Endothelial cell of umbilical vein (primary cell): ENCODE measurements at regions not wholly inside any gene's neighbourhood (a gene's known extent, or its start where the extent isn't known, plus 50 kb on each side); places are given as distances from the start of the nearest gene placed in this dataset.

Source experiments
- BruUV-seq: library from RNA; stranded (reverse); fragments of 400-500 nt; replicated peaks from 2 replicates; lab custom pipeline; 2021; lab: Mats Ljungman, UMichigan
- CTCF ChIA-PET: fragments of 300-600, 350-600 bp; sonication (Branson Sonifier 250); formaldehyde crosslinking; loops from one replicate; lab custom pipeline; 2021; ENCODE audit warnings: antibody characterized with exemption, inconsistent platforms; lab: Charles Lee
- POLR2A ChIA-PET: fragments of 300-600, 350-600 bp; sonication (Branson Sonifier 250); formaldehyde crosslinking; loops from one replicate; lab custom pipeline; 2021; ENCODE audit warnings: antibody characterized with exemption, inconsistent platforms; lab: Charles Lee
- DNase-seq: peaks from one replicate; pipeline ENCODE4 v3.0.0-alpha.2; 2011; ENCODE audit warnings: low read depth, low spot score
- FAIRE-seq: peaks from 2 replicates; lab custom pipeline; 2011; peaks lifted over from hg19 to GRCh38; lab: Jason Lieb, UNC
- H2AFZ ChIP-seq: 2 replicates; pipeline ENCODE4 v1.6.0; 2012; ENCODE audit warnings: low read depth, low read length, control low read depth, inconsistent platforms
- H3K27ac ChIP-seq: 2 replicates; pipeline ENCODE4 v1.5.1; 2011; ENCODE audit warnings: low read depth, mild to moderate bottlenecking, control low read depth, low read length, moderate library complexity; ENCODE audit not compliant: insufficient read depth
- H3K27me3 ChIP-seq, 2 experiments: 2 replicates each; pipeline versions ENCODE4 v1.6.0 to v1.6.1; 2011; ENCODE audit warnings: low read length in 2 of 2, mixed read lengths in 1 of 2; ENCODE audit not compliant: control insufficient read depth in 2 of 2, insufficient read depth in 2 of 2
- H3K36me3 ChIP-seq, 2 experiments: 2 replicates in 1 of 2; 3 replicates in 1 of 2; pipeline ENCODE4 v1.5.1; 2011; ENCODE audit warnings: low read length in 2 of 2, mild to moderate bottlenecking in 1 of 2, moderate library complexity in 1 of 2; ENCODE audit not compliant: control insufficient read depth in 2 of 2, insufficient read depth in 2 of 2; ENCODE audit errors: extremely low read depth in 1 of 2
- H3K4me1 ChIP-seq: 3 replicates; pipeline ENCODE4 v1.5.1; 2011; ENCODE audit warnings: mild to moderate bottlenecking, low read length; ENCODE audit not compliant: control insufficient read depth, insufficient read depth; ENCODE audit errors: extremely low read depth
- H3K4me2 ChIP-seq: 2 replicates; pipeline ENCODE4 v1.6.1; 2011; ENCODE audit warnings: low read length, control low read depth, mixed read lengths; ENCODE audit not compliant: insufficient read depth
- H3K4me3 ChIP-seq, 3 experiments: fragments of 200-600 bp in 1 of 3; sonication (generic), shearing (Covaris generic) in 1 of 3; replicated peaks in 1 of 3; 2 replicates each; pipeline ENCODE4 v1.5.1; 2011 to 2016; ENCODE audit warnings: control low read depth in 3 of 3, low read length in 3 of 3, mild to moderate bottlenecking in 2 of 3, inconsistent platforms in 1 of 3, low read depth in 1 of 3, moderate library complexity in 1 of 3; ENCODE audit not compliant: insufficient read depth in 1 of 3
- H3K79me2 ChIP-seq: 2 replicates; pipeline ENCODE4 v1.6.0; 2012; ENCODE audit warnings: low read length, inconsistent platforms; ENCODE audit not compliant: control insufficient read depth, insufficient read depth
- H3K9ac ChIP-seq: replicated peaks from 2 replicates; pipeline ENCODE3; 2011; ENCODE audit warnings: low read length, control low read depth; ENCODE audit not compliant: insufficient read depth; ENCODE audit errors: extremely low read depth
- H3K9me1 ChIP-seq: replicated peaks from 3 replicates; pipeline ENCODE4 v1.6.0; 2011; ENCODE audit warnings: mild to moderate bottlenecking, low read length; ENCODE audit not compliant: control insufficient read depth, insufficient read depth; ENCODE audit errors: extremely low read depth
- H3K9me3 ChIP-seq: replicated peaks from 2 replicates; pipeline ENCODE4 v1.5.1; 2012; ENCODE audit warnings: low read length, inconsistent platforms; ENCODE audit not compliant: control insufficient read depth, insufficient read depth
- H4K20me1 ChIP-seq: replicated peaks from 2 replicates; pipeline ENCODE3; 2011; ENCODE audit warnings: mild to moderate bottlenecking, low read length; ENCODE audit not compliant: control insufficient read depth, insufficient read depth; ENCODE audit errors: extremely low read depth
- CTCF ChIP-seq, 2 donors: IDR thresholded peaks; 1 replicate in 1 of 2; 2 replicates in 1 of 2; pipeline ENCODE4 v1.5.1; 2011; ENCODE audit warnings: low read length in 2 of 2, mild to moderate bottlenecking in 2 of 2, moderate library complexity in 2 of 2, control low read depth in 1 of 2, inconsistent platforms in 1 of 2, low read depth in 1 of 2; ENCODE audit not compliant: insufficient read depth in 1 of 2; ENCODE audit errors: extremely low read depth in 1 of 2
- EZH2 ChIP-seq: IDR thresholded peaks from 2 replicates; pipeline ENCODE4 v1.6.1; 2012; ENCODE audit warnings: borderline replicate concordance, low read depth, mild to moderate bottlenecking, moderate library complexity, low read length, inconsistent platforms; ENCODE audit not compliant: severe bottlenecking
- FOS ChIP-seq: IDR thresholded peaks from 2 replicates; pipeline ENCODE4 v1.6.1; 2011; ENCODE audit warnings: mild to moderate bottlenecking, low read length, moderate library complexity, borderline replicate concordance; ENCODE audit not compliant: insufficient read depth
- GATA2 ChIP-seq: IDR thresholded peaks from 2 replicates; pipeline ENCODE4 v1.7.0; 2011; ENCODE audit warnings: low read depth, mild to moderate bottlenecking, moderate library complexity, mixed read lengths, low read length; ENCODE audit not compliant: insufficient read length, insufficient read depth
- JUN ChIP-seq: IDR thresholded peaks from 2 replicates; pipeline ENCODE4 v1.6.1; 2011; ENCODE audit warnings: borderline replicate concordance, low read depth; ENCODE audit not compliant: insufficient read length, insufficient read depth
- MAX ChIP-seq: IDR thresholded peaks from 2 replicates; pipeline ENCODE4 v1.6.1; 2011; ENCODE audit not compliant: insufficient read depth, insufficient read length
- MYC ChIP-seq: IDR thresholded peaks from one replicate; pipeline ENCODE4 v1.6.1; 2011; ENCODE audit warnings: mild to moderate bottlenecking, low read depth, low read length
- POLR2A ChIP-seq: IDR thresholded peaks from 2 replicates; pipeline ENCODE4 v1.6.1; 2012; ENCODE audit warnings: low read depth, mild to moderate bottlenecking, control low read depth, low read length
- POLR2AphosphoS5 ChIP-seq: IDR thresholded peaks from 2 replicates; pipeline ENCODE4 v1.6.1; 2012; ENCODE audit warnings: low read depth, mild to moderate bottlenecking, control low read depth, low read length, moderate library complexity; ENCODE audit not compliant: insufficient read depth
- dilution Hi-C: fragments of 300-500 bp; cut with MboI; formaldehyde crosslinking; loops from one replicate; pipeline ENCODE4 v1.15.0; 2019; ENCODE audit warnings: low sequenced_read_pairs; ENCODE audit not compliant: extremely low pct_ligation_motif_present
- intact Hi-C: fragments of 100-400 bp; cut with micrococcal nuclease; formaldehyde crosslinking; loops from one replicate; pipeline ENCODE4 v1.10.0; 2022

GRCh38 chr15:93981706-93982105, 249.7 kb upstream of the MCTP2 start:
- dilution Hi-C loops: no loop called here
- Histone ChIP-seq H2AFZ (no peak overlapping the region), H3K4me3 (no peak overlapping the region), H3K4me2 (no peak overlapping the region), H3K36me3 (no peaks in the 10 kb centered on the region), H3K79me2 (no peaks in the 10 kb centered on the region), H3K27me3 (no peaks in the 10 kb centered on the region), H3K27ac (no peak overlapping the region), H4K20me1 (no peaks in the 10 kb centered on the region), H3K9ac (no peak overlapping the region), H3K9me3 (no peaks in the 10 kb centered on the region), H3K9me1 (no peaks in the 10 kb centered on the region), H3K4me1 (no peaks in the 10 kb centered on the region)
- ChIA-PET POLR2A (no interaction called here), CTCF (no interaction called here)
- DNase-seq (no peak), FAIRE-seq (no peak)
- BruUV-seq: no TSS peak
- intact Hi-C loops: no loop called here
- no peak for TF ChIP-seq MYC
- no peak for TF ChIP-seq CTCF (IDR thresholded peaks at IDR 0.05; ENCODE audit: extremely low read depth in 1 of 2, insufficient read depth in 1 of 2, low read depth in 1 of 2, low read length in 2 of 2)
- TF ChIP-seq FOS: no peak
- TF ChIP-seq GATA2: no peak
- TF ChIP-seq POLR2AphosphoS5: no peak
- no peak for TF ChIP-seq POLR2A
- no peak for TF ChIP-seq MAX
- no peak for TF ChIP-seq EZH2
- no peak for TF ChIP-seq JUN
